Left cardiac atrium (tissue), 4 donors: ENCODE measurements at regions not wholly inside any gene's neighbourhood (a gene's known extent, or its start where the extent isn't known, plus 50 kb on each side); places are given as distances from the start of the nearest gene placed in this dataset.
"Not testable (repeated sequence)": the region's sequence is repeated elsewhere in the genome, so short reads cannot be mapped to it uniquely, and the experiment has no call there.

Source experiments
- ATAC-seq, 2 donors: fragments of 200-7000 bp; cut with Tn5 transposase; one replicate each; pipeline ENCODE4 v1.9.1; 2020; ENCODE audit warnings: mild to moderate bottlenecking in 2 of 2, moderate library complexity in 2 of 2
- DNase-seq: peaks from one replicate; pipeline ENCODE4 v3.0.0-alpha.2; 2020
- intact Hi-C, 2 donors: fragments of 100-400 bp; cut with DNase I; formaldehyde crosslinking; loops; one replicate each; pipeline versions ENCODE4 v1.14.1 to v1.15.1; 2022 to 2023
- donor health status: DM: no; HTN: yes; CAD: no.
- donor health status: DM: no; HTN: yes; CAD: no; lungs with severe emphysema.
- donor health status: DM: yes; HTN: yes; CAD: no.
- donor health status: Dilated cardiomyopathy.

GRCh38 chr10:27391916-27392315, 112.2 kb upstream of the RAB18 start:
- intact Hi-C loops, result no loop called here
- no peak for DNase-seq
- no peak for ATAC-seq

GRCh38 chr10:27391325-27391724, 112.8 kb upstream of the RAB18 start:
- ATAC-seq, result no peak
- no peak for DNase-seq
- intact Hi-C loops, result no loop called here

- intact Hi-C loops, result no loop called here
- DNase-seq, result no peak
- no peak for ATAC-seq
These were observed 113.4 kb upstream of the RAB18 start for GRCh38 chr10:27390681-27391080.

GRCh38 chr10:27388761-27389399, 115.2 kb upstream of the RAB18 start:
- DNase-seq (peak; percentile 31), ATAC-seq (peak in 1 of 2 donors; percentile 57)
- intact Hi-C loops, result no loop called here

GRCh38 chr10:27383595-27384542, 120.2 kb upstream of the RAB18 start:
- ATAC-seq (no peak), DNase-seq (no peak)
- intact Hi-C loops, result no loop called here

GRCh38 chr10:27382176-27382575, 121.9 kb upstream of the RAB18 start:
- DNase-seq (no peak), ATAC-seq (no peak)
- intact Hi-C loops, result no loop called here

- intact Hi-C loops, result no loop called here
- ATAC-seq (no peak), DNase-seq (no peak)
These were observed 123.2 kb upstream of the RAB18 start for GRCh38 chr10:27380929-27381358.

GRCh38 chr10:27379041-27379440, 125.1 kb upstream of the RAB18 start:
- intact Hi-C loops, DNase-seq, ATAC-seq: not testable (repeated sequence)

GRCh38 chr10:27373566-27374160, 130.4 kb upstream of the RAB18 start:
- DNase-seq (no peak), ATAC-seq (no peak)
- intact Hi-C loops, result no loop called here

- no peak for DNase-seq
- intact Hi-C loops, result no loop called here
- ATAC-seq, result no peak
These were observed 131.5 kb upstream of the ACBD5 start for GRCh38 chr10:27372095-27372494.

- ATAC-seq, intact Hi-C loops, DNase-seq: not testable (repeated sequence)
These were observed 130.8 kb upstream of the ACBD5 start for GRCh38 chr10:27371375-27371774.

GRCh38 chr10:27369880-27370279, 129.3 kb upstream of the ACBD5 start:
- no peak for DNase-seq
- ATAC-seq, result no peak
- intact Hi-C loops, result no loop called here

GRCh38 chr10:27368706-27369105, 128.1 kb upstream of the ACBD5 start:
- DNase-seq (no peak), ATAC-seq (no peak)
- intact Hi-C loops, result no loop called here

GRCh38 chr10:27366769-27367168, 126.2 kb upstream of the ACBD5 start:
- no peak for DNase-seq

GRCh38 chr10:27364028-27364427, 123.4 kb upstream of the ACBD5 start:
- intact Hi-C loops, result loop anchor here in 1 of 2 donors (5.0 kb wide), 2 partner anchors 77 to 142 kb away; no protein-coding TSS in a partner anchor
- no peak for DNase-seq
- ATAC-seq, result no peak

More at GRCh38 chr10:27366769-27367168, 126.2 kb upstream of the ACBD5 start:
- no peak for ATAC-seq
- intact Hi-C loops, result no loop called here

- intact Hi-C loops, result loop anchor here in 1 of 2 donors (5.0 kb wide), 2 partner anchors 73 to 138 kb away; no protein-coding TSS in a partner anchor
- peak; percentile 71 for DNase-seq
- peak; percentile 78 to 82 for ATAC-seq
These were observed 120.1 kb upstream of the ACBD5 start for GRCh38 chr10:27360581-27361172.

GRCh38 chr10:27359792-27360355, 119.3 kb upstream of the ACBD5 start:
- intact Hi-C loops, result loop anchor here (5.0 kb wide), 3 partner anchors 73 to 468 kb away; no protein-coding TSS in a partner anchor
- ATAC-seq (no peak), DNase-seq (no peak)

GRCh38 chr10:27356738-27357137, 116.1 kb upstream of the ACBD5 start:
- intact Hi-C loops, result loop anchor here in 1 of 2 donors (5.0 kb wide), 1 partner anchor 464 kb away; no protein-coding TSS in a partner anchor

More at GRCh38 chr10:27356738-27357137, 116.1 kb upstream of the ACBD5 start:
- ATAC-seq (no peak), DNase-seq (no peak)
